CD8-positive, alpha-beta memory T cell (primary cell): ENCODE measurements at regions not wholly inside any gene's neighbourhood (a gene's known extent, or its start where the extent isn't known, plus 50 kb on each side); places are given as distances from the start of the nearest gene placed in this dataset.

Source experiments
- CTCF ChIA-PET: fragments of 350-600 bp; sonication (Branson Sonifier 250); formaldehyde crosslinking; loops from one replicate; lab custom pipeline; 2021; ENCODE audit warnings: antibody characterized with exemption; lab: Charles Lee
- POLR2A ChIA-PET: fragments of 350-600 bp; sonication (Branson Sonifier 250); formaldehyde crosslinking; loops from one replicate; lab custom pipeline; 2021; ENCODE audit warnings: antibody characterized with exemption; lab: Charles Lee
- DNase-seq, 5 donors: peaks; one replicate each; pipeline versions ENCODE4 v3.0.0 to v3.0.0-alpha.2; 2020 to 2022; ENCODE audit warnings: mixed read lengths in 1 of 5
- H3K27ac ChIP-seq: one replicate; pipeline ENCODE4 v1.7.0; 2013; ENCODE audit warnings: low read depth, mild to moderate bottlenecking, low read length, moderate library complexity
- H3K27me3 ChIP-seq: 2 replicates; pipeline ENCODE4 v1.7.0; 2013; ENCODE audit warnings: low read length, mild to moderate bottlenecking; ENCODE audit not compliant: insufficient read depth, poor library complexity, severe bottlenecking
- H3K36me3 ChIP-seq: 2 replicates; pipeline ENCODE4 v1.7.0; 2013; ENCODE audit warnings: mild to moderate bottlenecking, low read length, moderate library complexity; ENCODE audit not compliant: insufficient read depth
- H3K4me1 ChIP-seq: 2 replicates; pipeline ENCODE4 v1.7.0; 2013; ENCODE audit warnings: mild to moderate bottlenecking, low read length, moderate library complexity; ENCODE audit not compliant: insufficient read depth
- H3K4me3 ChIP-seq: 2 replicates; pipeline ENCODE4 v1.7.0; 2013; ENCODE audit warnings: mild to moderate bottlenecking, low read length
- H3K9me3 ChIP-seq: 2 replicates; pipeline ENCODE4 v1.7.0; 2013; ENCODE audit warnings: mild to moderate bottlenecking, low read length
- H3K27ac Mint-ChIP-seq, 8 donors: one replicate each; pipeline ENCODE4 v1.8.0; 2020 to 2021; ENCODE audit warnings: mixed read lengths in 8 of 8, mild to moderate bottlenecking in 6 of 8, inconsistent platforms in 3 of 8, moderate library complexity in 3 of 8
- H3K27me3 Mint-ChIP-seq, 2 donors: one replicate each; pipeline ENCODE4 v1.8.0; 2020 to 2021; ENCODE audit warnings: mixed read lengths in 2 of 2, mild to moderate bottlenecking in 1 of 2, moderate library complexity in 1 of 2
- H3K36me3 Mint-ChIP-seq, 3 donors: one replicate each; pipeline ENCODE4 v1.8.0; 2020 to 2021; ENCODE audit warnings: mixed read lengths in 3 of 3, inconsistent platforms in 1 of 3, mild to moderate bottlenecking in 1 of 3
- H3K4me1 Mint-ChIP-seq, 3 donors: one replicate each; pipeline ENCODE4 v1.8.0; 2020 to 2021; ENCODE audit warnings: mixed read lengths in 3 of 3, inconsistent platforms in 1 of 3, mild to moderate bottlenecking in 1 of 3
- H3K4me3 Mint-ChIP-seq, 7 donors: one replicate each; pipeline ENCODE4 v1.8.0; 2020 to 2021; ENCODE audit warnings: mixed read lengths in 7 of 7, mild to moderate bottlenecking in 6 of 7, moderate library complexity in 4 of 7, inconsistent platforms in 2 of 7
- H3K9me3 Mint-ChIP-seq, 5 donors: one replicate each; pipeline ENCODE4 v1.8.0; 2020 to 2022; ENCODE audit warnings: mixed read lengths in 5 of 5, mild to moderate bottlenecking in 3 of 5, moderate library complexity in 2 of 5, inconsistent platforms in 1 of 5

DNA sequence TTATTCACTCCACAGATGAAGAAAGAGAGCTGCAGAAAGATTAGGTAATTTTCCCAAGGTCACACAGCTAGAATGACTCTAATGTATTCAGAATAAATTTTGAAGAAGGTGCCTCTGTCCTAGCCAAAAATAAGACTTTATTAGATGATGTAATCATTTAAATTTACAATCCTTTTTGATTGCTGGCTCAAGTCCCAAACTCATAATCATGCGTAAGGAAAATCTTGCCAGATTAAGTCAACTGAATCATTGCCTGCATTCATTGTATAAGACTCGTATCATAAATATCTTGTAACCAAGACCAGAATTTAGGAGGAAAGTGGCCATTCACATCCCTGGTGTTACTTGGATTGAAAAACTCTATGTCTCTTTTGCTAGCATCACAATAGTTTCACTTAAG is 53.1 kb upstream of the STK39 start:
- Mint-ChIP-seq H3K27ac (no peak overlapping the region), H3K4me3 (no peak overlapping the region), H3K36me3 (peaks cover 0 to 14% (median 0%) of the 10 kb centered on the region in 3 donors), H3K27me3 (no peaks in the 10 kb centered on the region), H3K9me3 (peaks cover 0 to 3% (median 2%) of the 10 kb centered on the region in 5 donors), H3K4me1 (no peaks in the 10 kb centered on the region)
- Histone ChIP-seq H3K4me3 (no peak overlapping the region), H3K27ac (no peak overlapping the region), H3K4me1 (no peaks in the 10 kb centered on the region), H3K9me3 (no peaks in the 10 kb centered on the region), H3K36me3 (no peaks in the 10 kb centered on the region), H3K27me3 (no peaks in the 10 kb centered on the region)
- ChIA-PET POLR2A (no interaction called here), CTCF (no interaction called here)
- no peak for DNase-seq

DNA sequence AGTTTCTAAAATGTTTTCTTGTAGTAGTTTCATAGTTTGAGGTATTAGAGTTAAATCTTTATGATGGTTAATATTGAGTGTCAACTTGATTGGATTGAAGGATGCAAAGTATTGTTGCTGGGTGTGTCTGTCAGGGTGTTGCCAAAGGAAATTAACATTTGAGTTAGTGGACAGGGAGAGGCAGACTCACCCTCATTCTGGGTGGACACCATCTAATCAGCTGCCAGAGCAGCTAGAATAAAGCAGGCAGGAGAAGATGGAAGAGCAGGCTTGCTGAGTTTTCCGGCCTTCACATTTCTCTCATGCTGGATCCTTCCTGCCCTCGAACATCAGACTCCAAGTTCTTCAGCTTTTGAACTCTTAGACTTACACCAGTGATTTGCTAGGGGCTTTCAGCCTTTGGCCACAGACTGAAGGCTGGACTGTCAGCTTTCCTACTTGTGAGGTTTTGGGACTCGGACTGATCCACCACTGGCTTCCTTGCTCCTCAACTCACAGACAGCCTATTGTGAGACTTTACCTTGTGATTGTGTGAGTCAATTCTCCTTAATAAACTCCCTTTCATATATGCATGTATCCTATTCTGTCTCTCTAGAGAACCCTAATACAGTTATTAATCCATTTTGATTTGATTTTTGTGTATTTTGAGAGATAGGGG is 56.8 kb upstream of the STK39 start:
- CTCF ChIA-PET = no interaction called here

DNA sequence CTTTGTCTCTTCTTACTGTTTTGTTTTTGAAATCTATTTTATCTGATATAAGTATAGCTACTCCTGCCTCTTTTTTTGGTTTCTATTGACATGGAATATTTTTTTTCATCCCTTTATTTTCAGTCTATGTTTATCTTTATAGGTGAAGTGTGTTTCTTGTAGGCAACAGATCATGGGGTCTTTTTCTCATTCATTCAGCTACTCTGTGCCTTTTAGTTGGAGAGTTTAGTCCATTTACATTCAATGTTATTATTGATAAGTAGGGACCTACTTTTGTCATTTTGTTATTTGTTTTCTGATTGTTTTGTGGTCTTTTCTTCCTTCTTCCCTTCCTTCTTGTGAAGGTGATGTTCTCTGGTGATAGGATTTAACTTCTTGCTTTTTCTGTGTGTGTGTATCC is 60.0 kb upstream of the STK39 start:
- no peaks in the 10 kb centered on the region for H3K4me1 ChIP-seq
- H3K4me3 Mint-ChIP-seq = no peak overlapping the region
- no peak for DNase-seq
- no peaks in the 10 kb centered on the region for H3K36me3 ChIP-seq
- CTCF ChIA-PET = no interaction called here
- POLR2A ChIA-PET = no interaction called here
- H3K4me1 Mint-ChIP-seq = no peaks in the 10 kb centered on the region
- H3K27me3 ChIP-seq = no peaks in the 10 kb centered on the region
- peaks cover 17 to 26% (median 24%) of the 10 kb centered on the region in 5 donors for H3K9me3 Mint-ChIP-seq
- no peak overlapping the region for H3K27ac ChIP-seq
- peaks cover 0 to 1% of the 10 kb centered on the region in 2 donors for H3K27me3 Mint-ChIP-seq
- no peaks in the 10 kb centered on the region for H3K9me3 ChIP-seq
- H3K4me3 ChIP-seq = no peak overlapping the region
- H3K36me3 Mint-ChIP-seq = peaks cover 0 to 37% (median 4%) of the 10 kb centered on the region in 3 donors
- H3K27ac Mint-ChIP-seq = no peak overlapping the region

More for the DNA sequence above, 56.8 kb upstream of the STK39 start:
- H3K27ac Mint-ChIP-seq = no peak overlapping the region
- no peaks in the 10 kb centered on the region for H3K27me3 ChIP-seq
- H3K27ac ChIP-seq = no peak overlapping the region
- peaks cover 0 to 1% of the 10 kb centered on the region in 2 donors for H3K27me3 Mint-ChIP-seq
- H3K4me3 ChIP-seq = no peak overlapping the region
- no peaks in the 10 kb centered on the region for H3K36me3 ChIP-seq
- POLR2A ChIA-PET = no interaction called here
- no peak overlapping the region for H3K4me3 Mint-ChIP-seq
- H3K4me1 ChIP-seq = no peaks in the 10 kb centered on the region
- DNase-seq = no peak
- H3K36me3 Mint-ChIP-seq = peaks cover 0 to 37% (median 4%) of the 10 kb centered on the region in 3 donors
- no peaks in the 10 kb centered on the region for H3K4me1 Mint-ChIP-seq
- no peaks in the 10 kb centered on the region for H3K9me3 ChIP-seq
- H3K9me3 Mint-ChIP-seq = peaks cover 17 to 26% (median 24%) of the 10 kb centered on the region in 5 donors

DNA sequence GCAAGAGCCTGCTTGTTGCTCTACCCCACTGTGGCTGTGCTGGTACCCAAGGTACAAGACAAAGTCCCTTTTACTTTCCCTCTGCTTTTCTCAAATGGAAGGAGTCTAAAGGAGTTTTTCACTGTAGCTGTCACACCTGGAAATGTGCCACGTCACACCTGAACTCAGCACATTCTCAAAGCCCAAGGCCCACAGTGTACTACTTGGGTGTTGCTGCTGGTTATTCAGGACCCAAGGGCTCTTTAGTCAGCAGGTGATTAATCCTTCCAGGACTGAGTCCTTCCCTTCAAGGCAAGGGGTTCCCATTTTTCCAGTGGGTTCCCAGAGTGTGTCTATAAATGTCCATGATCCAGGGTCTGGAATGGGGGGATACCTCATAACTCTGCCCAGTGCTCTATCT is 63.2 kb upstream of the STK39 start:
- Mint-ChIP-seq H3K9me3 (peaks cover 16 to 22% (median 20%) of the 10 kb centered on the region in 5 donors), H3K4me3 (no peak overlapping the region), H3K4me1 (no peaks in the 10 kb centered on the region), H3K36me3 (peaks cover 0 to 27% (median 3%) of the 10 kb centered on the region in 3 donors), H3K27ac (no peak overlapping the region), H3K27me3 (peaks cover 0 to 1% of the 10 kb centered on the region in 2 donors)
- DNase-seq = no peak
- no peaks in the 10 kb centered on the region for H3K27me3 ChIP-seq
- ChIA-PET CTCF (no interaction called here), POLR2A (no interaction called here)
- no peaks in the 10 kb centered on the region for H3K36me3 ChIP-seq
- no peaks in the 10 kb centered on the region for H3K4me1 ChIP-seq
- no peaks in the 10 kb centered on the region for H3K9me3 ChIP-seq
- H3K27ac ChIP-seq = no peak overlapping the region
- H3K4me3 ChIP-seq = no peak overlapping the region

DNA sequence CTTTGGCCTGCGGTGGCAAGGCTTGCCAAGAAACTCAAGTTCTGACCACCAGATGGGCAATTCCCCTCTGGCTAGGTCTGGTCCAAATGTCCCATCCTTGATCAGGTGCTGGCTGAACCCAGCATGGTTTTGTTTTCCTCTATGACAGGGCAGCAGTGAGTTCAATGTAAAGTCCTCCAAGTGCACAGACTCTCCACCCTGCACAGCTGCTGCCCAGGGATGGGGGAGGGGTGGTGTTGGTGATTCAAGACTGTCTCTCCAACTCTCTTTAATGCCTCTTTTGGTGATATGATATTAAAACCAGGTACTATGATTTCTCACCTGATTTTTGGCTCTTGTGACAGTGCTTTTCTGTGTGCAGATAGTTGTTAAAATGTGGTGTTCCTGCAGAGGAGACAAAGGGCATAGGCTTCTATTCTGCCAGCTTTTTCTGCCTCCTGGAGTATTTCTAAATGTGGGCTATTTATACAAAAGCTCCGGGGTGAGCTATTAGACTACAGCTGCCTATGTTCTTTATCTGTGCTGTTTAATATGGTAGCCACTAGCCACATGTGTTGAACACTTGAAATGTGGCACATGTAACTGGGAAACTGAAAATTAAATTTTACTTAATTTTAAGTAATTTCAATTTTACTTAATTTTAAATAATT is 64.0 kb upstream of the STK39 start:
- ChIA-PET CTCF (interaction anchor here (1.5 kb wide), 1 partner anchor 16 kb away, joined by 3 read pairs; no protein-coding TSS in a partner anchor), POLR2A (no interaction called here)
- H3K9me3 Mint-ChIP-seq = peaks cover 11 to 14% (median 13%) of the 10 kb centered on the region in 5 donors
- Histone ChIP-seq H3K27ac (no peak overlapping the region), H3K4me1 (no peaks in the 10 kb centered on the region), H3K36me3 (no peaks in the 10 kb centered on the region), H3K9me3 (no peaks in the 10 kb centered on the region), H3K4me3 (no peak overlapping the region), H3K27me3 (no peaks in the 10 kb centered on the region)
- H3K27me3 Mint-ChIP-seq = peaks cover 0 to 1% of the 10 kb centered on the region in 2 donors
- no peak overlapping the region for H3K27ac Mint-ChIP-seq
- H3K36me3 Mint-ChIP-seq = peaks cover 0 to 19% (median 2%) of the 10 kb centered on the region in 3 donors
- H3K4me1 Mint-ChIP-seq = no peaks in the 10 kb centered on the region
- no peak for DNase-seq
- H3K4me3 Mint-ChIP-seq = no peak overlapping the region

DNA sequence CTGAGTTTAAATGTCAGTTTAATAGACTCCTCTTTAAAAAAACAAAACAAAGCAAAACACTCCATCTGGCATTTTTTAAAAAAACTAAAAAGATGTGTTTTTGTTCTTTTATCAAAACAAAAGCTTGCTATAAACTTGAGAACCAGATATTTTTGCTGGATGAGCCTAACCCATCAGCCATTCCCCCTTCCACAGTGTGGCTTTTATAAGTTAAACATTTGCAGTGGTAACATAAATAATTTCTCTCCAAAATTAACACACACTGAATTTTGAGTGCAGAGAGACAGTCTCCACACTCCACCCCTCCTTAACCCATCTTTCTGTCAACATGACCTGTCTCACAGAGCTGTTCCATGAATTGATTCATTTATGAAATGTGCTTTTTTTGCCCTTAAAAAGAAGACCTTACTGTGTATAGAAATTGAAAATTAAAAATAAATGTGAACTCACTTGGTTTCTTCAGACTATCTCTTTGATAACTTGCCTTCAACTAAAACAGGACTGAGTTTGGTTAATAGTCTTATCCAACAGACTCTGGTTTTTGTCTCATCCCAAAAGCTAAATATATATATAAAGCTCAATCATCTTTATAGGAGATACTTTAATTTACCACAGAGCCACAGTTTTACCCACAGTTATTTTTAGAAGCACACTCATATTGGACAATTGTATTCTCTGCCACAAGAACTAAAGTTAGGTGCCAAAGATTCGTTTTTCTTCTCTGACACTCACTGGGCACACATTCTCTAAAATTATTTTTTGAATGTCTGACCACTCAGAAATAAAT is 64.8 kb upstream of the STK39 start:
- peaks cover 0 to 13% (median 0%) of the 10 kb centered on the region in 3 donors for H3K36me3 Mint-ChIP-seq
- peaks cover 5 to 10% (median 6%) of the 10 kb centered on the region in 5 donors for H3K9me3 Mint-ChIP-seq
- Histone ChIP-seq H3K4me3 (no peak overlapping the region), H3K27me3 (no peaks in the 10 kb centered on the region), H3K27ac (no peak overlapping the region), H3K9me3 (no peaks in the 10 kb centered on the region), H3K4me1 (no peaks in the 10 kb centered on the region), H3K36me3 (no peaks in the 10 kb centered on the region)
- DNase-seq = no peak
- ChIA-PET CTCF (interaction anchor here (1.5 kb wide), 1 partner anchor 15 kb away, joined by 3 read pairs; no protein-coding TSS in a partner anchor), POLR2A (no interaction called here)
- H3K4me3 Mint-ChIP-seq = no peak overlapping the region
- H3K27me3 Mint-ChIP-seq = peaks cover 0 to 1% of the 10 kb centered on the region in 2 donors
- H3K27ac Mint-ChIP-seq = no peak overlapping the region
- no peaks in the 10 kb centered on the region for H3K4me1 Mint-ChIP-seq

DNA sequence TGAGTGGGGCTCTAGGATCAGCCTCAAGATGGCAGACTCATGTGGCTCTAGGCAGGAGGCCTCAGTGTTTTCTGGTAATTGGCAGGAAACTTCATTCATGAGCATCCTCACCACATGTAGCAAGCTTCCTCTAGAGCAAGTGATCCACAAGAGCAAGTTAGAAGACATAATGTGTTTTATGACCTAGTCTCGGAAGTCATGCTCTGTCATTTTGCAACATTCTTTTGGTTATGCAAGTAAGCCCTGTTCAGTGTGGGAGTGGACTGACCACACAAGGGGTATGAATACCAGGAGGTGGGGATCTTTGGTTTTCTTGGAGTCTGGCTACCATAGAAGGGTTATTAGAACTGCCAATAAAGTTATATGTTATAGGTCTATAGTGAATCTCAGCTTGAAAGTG is 66.8 kb upstream of the STK39 start:
- Mint-ChIP-seq H3K27ac (no peak overlapping the region), H3K4me3 (no peak overlapping the region), H3K9me3 (no peaks in the 10 kb centered on the region), H3K36me3 (peaks cover 0 to 5% (median 0%) of the 10 kb centered on the region in 3 donors), H3K4me1 (no peaks in the 10 kb centered on the region), H3K27me3 (peaks cover 0 to 1% of the 10 kb centered on the region in 2 donors)
- Histone ChIP-seq H3K4me1 (no peaks in the 10 kb centered on the region), H3K27me3 (no peaks in the 10 kb centered on the region), H3K9me3 (no peaks in the 10 kb centered on the region), H3K36me3 (no peaks in the 10 kb centered on the region), H3K27ac (no peak overlapping the region), H3K4me3 (no peak overlapping the region)
- DNase-seq = no peak
- POLR2A ChIA-PET = no interaction called here
- CTCF ChIA-PET = interaction anchor here (1.2 kb wide), 1 partner anchor 21 kb away, joined by 3 read pairs; no protein-coding TSS in a partner anchor
